ENCODE measurements at regions not wholly inside any gene's neighbourhood (a gene's known extent, or its start where the extent isn't known, plus 50 kb on each side); places are given as distances from the start of the nearest gene placed in this dataset.
"Not testable (repeated sequence)": the region's sequence is repeated elsewhere in the genome, so short reads cannot be mapped to it uniquely, and the experiment has no call there.

- no peak for DNase-seq
- Mint-ChIP-seq H3K4me1 (no peaks in the 10 kb centered on the region), H3K36me3 (no peaks in the 10 kb centered on the region), H3K4me3 (no peak overlapping the region), H3K27me3 (no peaks in the 10 kb centered on the region), H3K9me3 (peaks cover 18% of the 10 kb centered on the region), H3K27ac (no peak overlapping the region)
Observed at GRCh38 chr1:217040711-217041455, 317.7 kb upstream of the ESRRG start.

- no peak for DNase-seq
- Mint-ChIP-seq H3K4me3 (no peak overlapping the region), H3K27me3 (no peaks in the 10 kb centered on the region), H3K27ac (no peak overlapping the region), H3K36me3 (no peaks in the 10 kb centered on the region), H3K4me1 (no peaks in the 10 kb centered on the region), H3K9me3 (peaks cover 18% of the 10 kb centered on the region)
Observed at GRCh38 chr1:217039926-217040325, 316.7 kb upstream of the ESRRG start.

- H3K36me3 Mint-ChIP-seq, DNase-seq, H3K27me3 Mint-ChIP-seq, H3K4me1 Mint-ChIP-seq, H3K27ac Mint-ChIP-seq, H3K4me3 Mint-ChIP-seq: not testable (repeated sequence)
- H3K9me3 Mint-ChIP-seq = peaks cover 18% of the 10 kb centered on the region
Observed at GRCh38 chr1:217039139-217039538, 315.9 kb upstream of the ESRRG start.

- H3K4me3 Mint-ChIP-seq = no peak overlapping the region
- H3K9me3 Mint-ChIP-seq = peaks cover 18% of the 10 kb centered on the region
- no peak for DNase-seq
- H3K4me1 Mint-ChIP-seq = no peaks in the 10 kb centered on the region
- H3K27ac Mint-ChIP-seq = no peak overlapping the region
- no peaks in the 10 kb centered on the region for H3K27me3 Mint-ChIP-seq
- H3K36me3 Mint-ChIP-seq = no peaks in the 10 kb centered on the region
Observed at GRCh38 chr1:217036757-217037156, 313.5 kb upstream of the ESRRG start.

- no peaks in the 10 kb centered on the region for H3K36me3 Mint-ChIP-seq
- H3K9me3 Mint-ChIP-seq = peaks cover 8% of the 10 kb centered on the region
- H3K4me1 Mint-ChIP-seq = no peaks in the 10 kb centered on the region
- no peak overlapping the region for H3K27ac Mint-ChIP-seq
- H3K27me3 Mint-ChIP-seq = no peaks in the 10 kb centered on the region
- DNase-seq = no peak
- no peak overlapping the region for H3K4me3 Mint-ChIP-seq
Observed at GRCh38 chr1:217032715-217033367, 309.6 kb upstream of the ESRRG start.

- Mint-ChIP-seq H3K27me3 (no peaks in the 10 kb centered on the region), H3K4me3 (no peak overlapping the region), H3K9me3 (no peaks in the 10 kb centered on the region), H3K36me3 (no peaks in the 10 kb centered on the region), H3K27ac (no peak overlapping the region), H3K4me1 (no peaks in the 10 kb centered on the region)
- DNase-seq = no peak
Observed at GRCh38 chr1:217029281-217030157, 306.3 kb upstream of the ESRRG start.

GRCh38 chr1:217027403-217028080 lies 304.3 kb upstream of the ESRRG start:
- DNase-seq = no peak
- Mint-ChIP-seq H3K9me3 (no peaks in the 10 kb centered on the region), H3K4me3 (no peak overlapping the region), H3K4me1 (no peaks in the 10 kb centered on the region), H3K27me3 (no peaks in the 10 kb centered on the region), H3K36me3 (no peaks in the 10 kb centered on the region), H3K27ac (no peak overlapping the region)

GRCh38 chr1:217026531-217026930 lies 303.3 kb upstream of the ESRRG start:
- H3K27ac Mint-ChIP-seq = no peak overlapping the region
- H3K9me3 Mint-ChIP-seq = no peaks in the 10 kb centered on the region
- no peak for DNase-seq
- no peaks in the 10 kb centered on the region for H3K36me3 Mint-ChIP-seq
- no peaks in the 10 kb centered on the region for H3K4me1 Mint-ChIP-seq
- no peaks in the 10 kb centered on the region for H3K27me3 Mint-ChIP-seq
- no peak overlapping the region for H3K4me3 Mint-ChIP-seq

GRCh38 chr1:217025381-217025780 lies 302.2 kb upstream of the ESRRG start:
- no peak for DNase-seq
- Mint-ChIP-seq H3K4me1 (no peaks in the 10 kb centered on the region), H3K9me3 (no peaks in the 10 kb centered on the region), H3K27me3 (no peaks in the 10 kb centered on the region), H3K36me3 (no peaks in the 10 kb centered on the region), H3K27ac (no peak overlapping the region), H3K4me3 (no peak overlapping the region)

- Mint-ChIP-seq H3K4me1 (no peaks in the 10 kb centered on the region), H3K9me3 (no peaks in the 10 kb centered on the region), H3K4me3 (no peak overlapping the region), H3K36me3 (no peaks in the 10 kb centered on the region), H3K27me3 (no peaks in the 10 kb centered on the region), H3K27ac (no peak overlapping the region)
- no peak for DNase-seq
Observed at GRCh38 chr1:217024911-217025310, 301.7 kb upstream of the ESRRG start.

GRCh38 chr1:217021956-217022355 lies 298.7 kb upstream of the ESRRG start:
- no peak for DNase-seq
- H3K27ac Mint-ChIP-seq = no peak overlapping the region
- H3K9me3 Mint-ChIP-seq = no peaks in the 10 kb centered on the region
- no peaks in the 10 kb centered on the region for H3K27me3 Mint-ChIP-seq
- H3K4me1 Mint-ChIP-seq = no peaks in the 10 kb centered on the region
- H3K4me3 Mint-ChIP-seq = no peak overlapping the region
- H3K36me3 Mint-ChIP-seq = no peaks in the 10 kb centered on the region

- H3K9me3 Mint-ChIP-seq = no peaks in the 10 kb centered on the region
- H3K27me3 Mint-ChIP-seq = no peaks in the 10 kb centered on the region
- no peak overlapping the region for H3K27ac Mint-ChIP-seq
- H3K36me3 Mint-ChIP-seq = no peaks in the 10 kb centered on the region
- H3K4me1 Mint-ChIP-seq = no peaks in the 10 kb centered on the region
- H3K4me3 Mint-ChIP-seq = no peak overlapping the region
- no peak for DNase-seq
Observed at GRCh38 chr1:217021400-217021799, 298.2 kb upstream of the ESRRG start.

GRCh38 chr1:217019475-217019874 lies 296.2 kb upstream of the ESRRG start:
- no peaks in the 10 kb centered on the region for H3K9me3 Mint-ChIP-seq
- no peak overlapping the region for H3K27ac Mint-ChIP-seq
- no peaks in the 10 kb centered on the region for H3K27me3 Mint-ChIP-seq

GRCh38 chr1:217018648-217019047 lies 295.4 kb upstream of the ESRRG start:
- Mint-ChIP-seq H3K9me3 (no peaks in the 10 kb centered on the region), H3K27ac (no peak overlapping the region), H3K36me3 (no peaks in the 10 kb centered on the region), H3K4me1 (no peaks in the 10 kb centered on the region), H3K4me3 (no peak overlapping the region), H3K27me3 (no peaks in the 10 kb centered on the region)
- DNase-seq = no peak

More at GRCh38 chr1:217019475-217019874, 296.2 kb upstream of the ESRRG start:
- no peak for DNase-seq
- Mint-ChIP-seq H3K4me3 (no peak overlapping the region), H3K4me1 (no peaks in the 10 kb centered on the region), H3K36me3 (no peaks in the 10 kb centered on the region)

GRCh38 chr1:217017165-217017564 lies 293.9 kb upstream of the ESRRG start:
- H3K4me1 Mint-ChIP-seq = no peaks in the 10 kb centered on the region
- no peak overlapping the region for H3K27ac Mint-ChIP-seq
- H3K36me3 Mint-ChIP-seq = no peaks in the 10 kb centered on the region
- H3K9me3 Mint-ChIP-seq = no peaks in the 10 kb centered on the region
- H3K27me3 Mint-ChIP-seq = no peaks in the 10 kb centered on the region
- DNase-seq = no peak
- H3K4me3 Mint-ChIP-seq = no peak overlapping the region
